ENCODE measurements at regions not wholly inside any gene's neighbourhood (a gene's known extent, or its start where the extent isn't known, plus 50 kb on each side); places are given as distances from the start of the nearest gene placed in this dataset.

DNA sequence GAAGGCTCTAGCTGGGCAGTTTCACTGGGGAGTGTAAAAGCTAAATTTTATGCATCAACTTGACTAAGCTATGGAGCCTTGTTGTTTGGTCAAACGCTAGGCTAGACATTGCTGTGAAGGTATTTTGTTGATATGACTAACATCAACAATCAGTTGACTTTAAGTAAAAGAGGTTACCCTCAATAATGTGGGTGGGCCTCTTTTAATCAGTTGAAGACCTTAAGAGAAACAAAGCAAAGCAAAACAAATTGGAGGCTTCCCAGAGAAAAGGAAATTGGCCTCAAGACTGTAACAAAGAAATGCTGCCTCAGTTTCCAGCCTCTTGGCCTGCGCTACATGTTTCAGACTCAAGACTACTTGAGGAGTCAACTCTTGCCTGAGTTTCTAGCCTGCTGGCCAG is 50.0 kb upstream of the TSC22D1 start:
- Histone ChIP-seq H3K27ac (ENCODE audit: extremely low read length, insufficient read depth, low read length) (no peak overlapping the region), H3K27me3 (ENCODE audit: control insufficient read depth in 1 of 2, insufficient read depth in 2 of 2, low read length in 2 of 2) (no peaks in the 10 kb centered on the region), H3K4me3 (replicated peaks in 1 of 3; ENCODE audit: insufficient read depth in 1 of 3, low read depth in 2 of 3, low read length in 3 of 3) (no peak overlapping the region), H2AFZ (ENCODE audit: low read length) (no peak overlapping the region), H3K4me1 (ENCODE audit: insufficient read depth, low read length) (no peaks in the 10 kb centered on the region), H4K20me1 (ENCODE audit: insufficient read depth, low read length) (no peaks in the 10 kb centered on the region), H3K4me2 (ENCODE audit: low read depth, low read length) (no peak overlapping the region), H3K79me2 (ENCODE audit: insufficient read depth, low read length) (no peaks in the 10 kb centered on the region), H3K36me3 (replicated peaks in 1 of 2; ENCODE audit: control insufficient read depth in 1 of 2, insufficient read depth in 2 of 2, low read length in 2 of 2) (no peaks in the 10 kb centered on the region), H3K9me3 (ENCODE audit: low read length) (no peaks in the 10 kb centered on the region), H3K9ac (ENCODE audit: insufficient read depth, low read depth, low read length) (no peak overlapping the region)
- TF ChIP-seq SMAD3 (CRISPR knock-in tag; IDR thresholded peaks at IDR 0.05) (no peak), ZKSCAN5 (CRISPR knock-in tag; IDR thresholded peaks at IDR 0.05) (no peak), ETV6 (CRISPR knock-in tag; conservative IDR thresholded peaks at IDR 0.05) (no peak), RFX5 (IDR thresholded peaks at IDR 0.05; ENCODE audit: low read depth, low read length) (no peak)
- TF ChIP-seq, protein P1, sequence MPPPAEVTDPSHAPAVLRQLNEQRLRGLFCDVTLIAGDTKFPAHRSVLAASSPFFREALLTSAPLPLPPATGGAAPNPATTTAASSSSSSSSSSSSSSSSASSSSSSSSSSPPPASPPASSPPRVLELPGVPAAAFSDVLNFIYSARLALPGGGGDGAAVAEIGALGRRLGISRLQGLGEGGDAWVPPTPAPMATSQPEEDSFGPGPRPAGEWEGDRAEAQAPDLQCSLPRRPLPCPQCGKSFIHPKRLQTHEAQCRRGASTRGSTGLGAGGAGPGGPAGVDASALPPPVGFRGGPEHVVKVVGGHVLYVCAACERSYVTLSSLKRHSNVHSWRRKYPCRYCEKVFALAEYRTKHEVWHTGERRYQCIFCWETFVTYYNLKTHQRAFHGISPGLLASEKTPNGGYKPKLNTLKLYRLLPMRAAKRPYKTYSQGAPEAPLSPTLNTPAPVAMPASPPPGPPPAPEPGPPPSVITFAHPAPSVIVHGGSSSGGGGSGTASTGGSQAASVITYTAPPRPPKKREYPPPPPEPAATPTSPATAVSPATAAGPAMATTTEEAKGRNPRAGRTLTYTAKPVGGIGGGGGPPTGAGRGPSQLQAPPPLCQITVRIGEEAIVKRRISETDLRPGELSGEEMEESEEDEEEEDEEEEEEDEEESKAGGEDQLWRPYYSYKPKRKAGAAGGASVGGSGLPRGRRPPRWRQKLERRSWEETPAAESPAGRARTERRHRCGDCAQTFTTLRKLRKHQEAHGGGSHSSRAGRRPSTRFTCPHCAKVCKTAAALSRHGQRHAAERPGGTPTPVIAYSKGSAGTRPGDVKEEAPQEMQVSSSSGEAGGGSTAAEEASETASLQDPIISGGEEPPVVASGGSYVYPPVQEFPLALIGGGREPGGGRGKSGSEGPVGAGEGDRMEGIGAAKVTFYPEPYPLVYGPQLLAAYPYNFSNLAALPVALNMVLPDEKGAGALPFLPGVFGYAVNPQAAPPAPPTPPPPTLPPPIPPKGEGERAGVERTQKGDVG (CRISPR knock-in tag; IDR thresholded peaks at IDR 0.05; ENCODE audit: borderline replicate concordance) = no peak
- TF ChIP-seq, protein P2, sequence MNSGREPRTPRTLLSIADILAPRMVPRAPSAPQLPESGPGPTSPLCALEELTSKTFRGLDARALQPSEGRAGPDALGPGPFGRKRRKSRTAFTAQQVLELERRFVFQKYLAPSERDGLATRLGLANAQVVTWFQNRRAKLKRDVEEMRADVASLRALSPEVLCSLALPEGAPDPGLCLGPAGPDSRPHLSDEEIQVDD (CRISPR knock-in tag; IDR thresholded peaks at IDR 0.05; ENCODE audit: borderline replicate concordance) = no peak
- ChIA-PET POLR2A (no interaction called here), CTCF (ENCODE audit: low intra/inter-chr PET ratio, low total read pairs) (no interaction called here)
- intact Hi-C loops (cut with micrococcal nuclease; ENCODE audit: unreplicated experiment) = no loop called here
- in situ Hi-C loops (cut with HindIII; ENCODE audit: extremely low pct_ligation_motif_present, low pct_unique_long_range_greater_than_20kb) = no loop called here
- no TSS peak for BruUV-seq (replicated peaks)
- no peak for DNase-seq (ENCODE audit: low spot score)
- FAIRE-seq = no peak
- no peak for ATAC-seq
- 43% methylated on average over 2 of the region's 2 CpGs for WGBS (ENCODE audit: low lambda C conversion rate)
